ENCODE measurements at regions not wholly inside any gene's neighbourhood (a gene's known extent, or its start where the extent isn't known, plus 50 kb on each side); places are given as distances from the start of the nearest gene placed in this dataset.

- H3K4me1 Mint-ChIP-seq = no peaks in the 10 kb centered on the region
- 86% methylated on average over 24 of the region's 24 CpGs for WGBS (ENCODE audit: insufficient coverage)
- intact Hi-C loops (cut with micrococcal nuclease) = no loop called here
- Histone ChIP-seq H3K9me3 (ENCODE audit: control insufficient read depth, insufficient read depth, low read length) (no peaks in the 10 kb centered on the region), H3K27ac (ENCODE audit: low read length) (no peak overlapping the region), H3K4me3 (ENCODE audit: low read length) (no peak overlapping the region), H3K4me1 (ENCODE audit: control insufficient read depth, insufficient read depth, low read length) (no peaks in the 10 kb centered on the region), H3K36me3 (ENCODE audit: control insufficient read depth, insufficient read depth, low read length) (no peaks in the 10 kb centered on the region), H3K27me3 (ENCODE audit: control insufficient read depth, insufficient read depth, low read length) (no peaks in the 10 kb centered on the region)
- no peaks in the 10 kb centered on the region for H3K9me3 Mint-ChIP-seq
- no peak overlapping the region for H3K4me3 Mint-ChIP-seq
- ATAC-seq = no peak
- no peaks in the 10 kb centered on the region for H3K36me3 Mint-ChIP-seq
- H3K27ac Mint-ChIP-seq = no peak overlapping the region
- DNase-seq = no peak
- peaks cover 0 to 3% of the 10 kb centered on the region in 2 donors for H3K27me3 Mint-ChIP-seq (ENCODE audit: low read depth in 2 of 2)
- no peak for TF ChIP-seq CTCF (IDR thresholded peaks at IDR 0.05)
Observed at GRCh38 chr22:48895831-48896765, 931.6 kb downstream of the BRD1 start.

DNA sequence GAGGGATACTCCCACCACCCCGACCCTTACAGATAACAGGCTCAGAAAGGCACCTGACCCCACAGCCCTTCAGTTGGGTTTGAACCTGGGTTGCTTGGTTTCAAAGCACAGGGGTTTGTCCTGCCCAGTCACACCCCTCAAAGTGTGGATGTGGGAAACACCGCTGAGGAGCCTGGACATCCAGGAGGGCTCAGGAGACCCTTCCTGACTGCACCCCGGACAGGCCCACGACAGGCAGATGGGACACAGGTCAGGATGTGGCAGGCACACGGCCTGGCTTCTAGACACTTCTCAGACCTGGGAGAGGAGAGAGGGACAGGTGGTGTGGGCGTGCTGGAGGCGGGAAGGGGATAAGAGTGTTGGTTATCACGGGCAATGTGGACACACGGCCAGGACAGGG is 932.3 kb downstream of the BRD1 start:
- intact Hi-C loops (cut with micrococcal nuclease) = no loop called here
- Histone ChIP-seq H3K27ac (ENCODE audit: low read length) (no peak overlapping the region), H3K9me3 (ENCODE audit: control insufficient read depth, insufficient read depth, low read length) (no peaks in the 10 kb centered on the region), H3K4me1 (ENCODE audit: control insufficient read depth, insufficient read depth, low read length) (no peaks in the 10 kb centered on the region), H3K27me3 (ENCODE audit: control insufficient read depth, insufficient read depth, low read length) (no peaks in the 10 kb centered on the region), H3K36me3 (ENCODE audit: control insufficient read depth, insufficient read depth, low read length) (no peaks in the 10 kb centered on the region), H3K4me3 (ENCODE audit: low read length) (no peak overlapping the region)
- DNase-seq = no peak
- Mint-ChIP-seq H3K4me1 (no peaks in the 10 kb centered on the region), H3K27me3 (ENCODE audit: low read depth in 2 of 2) (peaks cover 0 to 3% of the 10 kb centered on the region in 2 donors), H3K9me3 (no peaks in the 10 kb centered on the region), H3K4me3 (no peak overlapping the region), H3K36me3 (no peaks in the 10 kb centered on the region), H3K27ac (no peak overlapping the region)
- no peak for ATAC-seq
- WGBS (ENCODE audit: insufficient coverage) = 87% methylated on average over 9 of the region's 9 CpGs
- no peak for TF ChIP-seq CTCF (IDR thresholded peaks at IDR 0.05)

- Mint-ChIP-seq H3K9me3 (no peaks in the 10 kb centered on the region), H3K27me3 (ENCODE audit: low read depth in 2 of 2) (peaks cover 0 to 3% of the 10 kb centered on the region in 2 donors), H3K27ac (no peak overlapping the region), H3K4me3 (no peak overlapping the region), H3K4me1 (no peaks in the 10 kb centered on the region), H3K36me3 (no peaks in the 10 kb centered on the region)
- Histone ChIP-seq H3K27ac (ENCODE audit: low read length) (no peak overlapping the region), H3K36me3 (ENCODE audit: control insufficient read depth, insufficient read depth, low read length) (no peaks in the 10 kb centered on the region), H3K4me3 (ENCODE audit: low read length) (no peak overlapping the region), H3K9me3 (ENCODE audit: control insufficient read depth, insufficient read depth, low read length) (no peaks in the 10 kb centered on the region), H3K27me3 (ENCODE audit: control insufficient read depth, insufficient read depth, low read length) (no peaks in the 10 kb centered on the region), H3K4me1 (ENCODE audit: control insufficient read depth, insufficient read depth, low read length) (no peaks in the 10 kb centered on the region)
- WGBS (ENCODE audit: insufficient coverage) = 89% methylated on average over 14 of the region's 14 CpGs
- no peak for DNase-seq
- intact Hi-C loops (cut with micrococcal nuclease) = no loop called here
- no peak for TF ChIP-seq CTCF (IDR thresholded peaks at IDR 0.05)
- no peak for ATAC-seq
Observed at GRCh38 chr22:48894804-48895250, 932.8 kb downstream of the BRD1 start.
